Activated naive CD8-positive, alpha-beta T cell treated with anti-CD3 and anti-CD28 coated beads, Interleukin-2, amount 50 U/mL, for 24 hours (primary cell): ENCODE measurements at regions not wholly inside any gene's neighbourhood (a gene's known extent, or its start where the extent isn't known, plus 50 kb on each side); places are given as distances from the start of the nearest gene placed in this dataset.
A peak's percentile ranks its signal among the peaks of the same experiment; 100 is the strongest.
"Not testable (repeated sequence)": the region's sequence is repeated elsewhere in the genome, so short reads cannot be mapped to it uniquely, and the experiment has no call there.

ENCODE experiments used
- ATAC-seq: fragments of 150-1000 bp; cut with Tn5 transposase; one replicate; pipeline ENCODE4 v1.10.0; 2021
- DNase-seq: peaks from one replicate; pipeline ENCODE4 v3.0.0; 2021
- H3K27ac Mint-ChIP-seq: one replicate; pipeline ENCODE4 v1.8.0; 2021; ENCODE audit warnings: mild to moderate bottlenecking, mixed read lengths
- H3K27me3 Mint-ChIP-seq: one replicate; pipeline ENCODE4 v1.8.0; 2021; ENCODE audit warnings: mixed read lengths
- H3K36me3 Mint-ChIP-seq: one replicate; pipeline ENCODE4 v1.8.0; 2021; ENCODE audit warnings: low read depth, mixed read lengths
- H3K4me1 Mint-ChIP-seq: one replicate; pipeline ENCODE4 v1.8.0; 2021; ENCODE audit warnings: mixed read lengths
- H3K4me3 Mint-ChIP-seq: one replicate; pipeline ENCODE4 v1.8.0; 2021; ENCODE audit warnings: mild to moderate bottlenecking, moderate library complexity, mixed read lengths
- H3K9me3 Mint-ChIP-seq: one replicate; pipeline ENCODE4 v1.8.0; 2021; ENCODE audit warnings: mixed read lengths

GRCh38 chr5:102668220-102668932 lies 86.7 kb upstream of the PAM start:
- DNase-seq = no peak
- no peaks in the 10 kb centered on the region for H3K9me3 Mint-ChIP-seq
- no peaks in the 10 kb centered on the region for H3K36me3 Mint-ChIP-seq
- no peak overlapping the region for H3K4me3 Mint-ChIP-seq
- H3K27ac Mint-ChIP-seq = no peak overlapping the region
- ATAC-seq = no peak
- peaks cover 4% of the 10 kb centered on the region for H3K27me3 Mint-ChIP-seq
- H3K4me1 Mint-ChIP-seq = no peaks in the 10 kb centered on the region

GRCh38 chr5:102670224-102670836 lies 84.8 kb upstream of the PAM start:
- ATAC-seq (no peak), DNase-seq (peak; percentile 9)
- Mint-ChIP-seq H3K4me3 (no peak overlapping the region), H3K36me3 (no peaks in the 10 kb centered on the region), H3K4me1 (no peaks in the 10 kb centered on the region), H3K27ac (no peak overlapping the region), H3K9me3 (no peaks in the 10 kb centered on the region), H3K27me3 (peaks cover 4% of the 10 kb centered on the region)

GRCh38 chr5:102671033-102671734 lies 83.9 kb upstream of the PAM start:
- DNase-seq, ATAC-seq, H3K4me3 Mint-ChIP-seq, H3K36me3 Mint-ChIP-seq, H3K27me3 Mint-ChIP-seq, H3K9me3 Mint-ChIP-seq, H3K4me1 Mint-ChIP-seq, H3K27ac Mint-ChIP-seq: not testable (repeated sequence)

- ATAC-seq = no peak
- DNase-seq = no peak
- Mint-ChIP-seq H3K27ac (no peak overlapping the region), H3K4me3 (no peak overlapping the region), H3K36me3 (no peaks in the 10 kb centered on the region), H3K27me3 (peaks cover 8% of the 10 kb centered on the region), H3K9me3 (no peaks in the 10 kb centered on the region), H3K4me1 (peaks cover 1% of the 10 kb centered on the region)
Observed at GRCh38 chr5:102678267-102679058, 76.6 kb upstream of the PAM start.

GRCh38 chr5:102681403-102681983 lies 73.6 kb upstream of the PAM start:
- peaks cover 1% of the 10 kb centered on the region for H3K4me1 Mint-ChIP-seq
- H3K36me3 Mint-ChIP-seq = no peaks in the 10 kb centered on the region
- peaks cover 10% of the 10 kb centered on the region for H3K27me3 Mint-ChIP-seq
- no peak overlapping the region for H3K4me3 Mint-ChIP-seq
- H3K9me3 Mint-ChIP-seq = no peaks in the 10 kb centered on the region
- peak; percentile 76 for DNase-seq
- no peak overlapping the region for H3K27ac Mint-ChIP-seq
- peak; percentile 88 for ATAC-seq

- Mint-ChIP-seq H3K36me3 (no peaks in the 10 kb centered on the region), H3K27ac (no peak overlapping the region), H3K4me3 (no peak overlapping the region), H3K9me3 (no peaks in the 10 kb centered on the region), H3K27me3 (peaks cover 10% of the 10 kb centered on the region), H3K4me1 (peaks cover 1% of the 10 kb centered on the region)
- ATAC-seq (no peak), DNase-seq (no peak)
Observed at GRCh38 chr5:102682101-102682647, 72.9 kb upstream of the PAM start.

DNA sequence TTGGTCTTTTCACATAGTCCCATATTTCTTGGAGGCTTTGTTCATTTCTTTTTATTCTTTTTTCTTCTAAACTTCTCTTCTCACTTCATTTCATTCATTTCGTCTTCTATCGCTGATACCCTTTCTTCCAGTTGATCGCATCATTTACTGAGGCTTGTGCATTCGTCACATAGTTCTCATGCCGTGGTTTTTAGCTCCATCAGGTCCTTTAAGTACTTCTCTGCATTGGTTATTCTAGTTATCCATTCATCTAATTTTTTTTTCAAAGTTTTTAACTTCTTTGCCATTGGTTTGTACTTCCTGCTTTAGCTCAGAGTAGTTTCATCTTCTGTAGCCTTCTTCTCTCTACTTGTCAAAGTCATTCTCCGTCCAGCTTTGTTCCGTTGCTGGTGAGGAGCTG lies 67.0 kb upstream of the PAM start:
- H3K27ac Mint-ChIP-seq, H3K9me3 Mint-ChIP-seq, H3K4me1 Mint-ChIP-seq, ATAC-seq, H3K36me3 Mint-ChIP-seq, H3K27me3 Mint-ChIP-seq, DNase-seq, H3K4me3 Mint-ChIP-seq: not testable (repeated sequence)

- H3K36me3 Mint-ChIP-seq, H3K27ac Mint-ChIP-seq, H3K27me3 Mint-ChIP-seq, H3K4me1 Mint-ChIP-seq, ATAC-seq, H3K9me3 Mint-ChIP-seq, DNase-seq, H3K4me3 Mint-ChIP-seq: not testable (repeated sequence)
Observed at GRCh38 chr5:102688581-102689342, 66.3 kb upstream of the PAM start.

DNA sequence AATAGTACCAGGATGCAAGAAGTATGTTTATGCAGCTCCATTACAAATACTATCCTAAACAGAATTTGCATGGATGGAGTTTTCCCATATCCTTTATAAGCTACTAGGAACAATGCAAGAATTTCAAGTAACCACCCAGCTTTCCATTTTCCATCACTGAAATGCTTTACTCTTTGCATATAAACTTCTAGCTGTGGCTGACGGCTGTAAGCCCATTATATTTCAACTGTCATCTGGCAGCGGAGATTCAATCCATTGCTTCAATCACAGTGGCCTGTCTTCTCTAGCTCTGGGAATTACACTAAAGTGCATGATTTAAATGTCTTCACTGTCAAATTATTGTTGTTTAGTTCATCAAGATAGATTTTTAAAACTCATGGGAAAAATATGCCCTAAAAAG lies 64.2 kb upstream of the PAM start:
- peaks cover 7% of the 10 kb centered on the region for H3K9me3 Mint-ChIP-seq
- no peak for ATAC-seq
- H3K27me3 Mint-ChIP-seq = peaks cover 4% of the 10 kb centered on the region
- H3K4me1 Mint-ChIP-seq = no peaks in the 10 kb centered on the region
- H3K27ac Mint-ChIP-seq = no peak overlapping the region
- no peak overlapping the region for H3K4me3 Mint-ChIP-seq
- H3K36me3 Mint-ChIP-seq = no peaks in the 10 kb centered on the region
- no peak for DNase-seq

GRCh38 chr5:102691434-102691833 lies 63.7 kb upstream of the PAM start:
- Mint-ChIP-seq H3K36me3 (no peaks in the 10 kb centered on the region), H3K4me1 (no peaks in the 10 kb centered on the region), H3K9me3 (peaks cover 7% of the 10 kb centered on the region), H3K27me3 (peaks cover 4% of the 10 kb centered on the region), H3K27ac (no peak overlapping the region), H3K4me3 (no peak overlapping the region)
- ATAC-seq (no peak), DNase-seq (no peak)

- ATAC-seq (no peak), DNase-seq (no peak)
- Mint-ChIP-seq H3K36me3 (no peaks in the 10 kb centered on the region), H3K4me1 (no peaks in the 10 kb centered on the region), H3K27me3 (peaks cover 8% of the 10 kb centered on the region), H3K27ac (no peak overlapping the region), H3K9me3 (no peaks in the 10 kb centered on the region), H3K4me3 (no peak overlapping the region)
Observed at GRCh38 chr5:102700120-102700831, 54.8 kb upstream of the PAM start.

- Mint-ChIP-seq H3K4me1 (no peaks in the 10 kb centered on the region), H3K9me3 (no peaks in the 10 kb centered on the region), H3K27me3 (peaks cover 8% of the 10 kb centered on the region), H3K27ac (no peak overlapping the region), H3K36me3 (no peaks in the 10 kb centered on the region), H3K4me3 (no peak overlapping the region)
- ATAC-seq (no peak), DNase-seq (no peak)
Observed at GRCh38 chr5:102700916-102701315, 54.2 kb upstream of the PAM start.

GRCh38 chr5:102701748-102702147 lies 53.4 kb upstream of the PAM start:
- DNase-seq (no peak), ATAC-seq (no peak)
- no peaks in the 10 kb centered on the region for H3K4me1 Mint-ChIP-seq
- no peaks in the 10 kb centered on the region for H3K36me3 Mint-ChIP-seq
- no peak overlapping the region for H3K4me3 Mint-ChIP-seq
- no peak overlapping the region for H3K27ac Mint-ChIP-seq
- no peaks in the 10 kb centered on the region for H3K9me3 Mint-ChIP-seq
- peaks cover 8% of the 10 kb centered on the region for H3K27me3 Mint-ChIP-seq
